Colonic mucosa (tissue), 4 donors: ENCODE measurements at regions not wholly inside any gene's neighbourhood (a gene's known extent, or its start where the extent isn't known, plus 50 kb on each side); places are given as distances from the start of the nearest gene placed in this dataset.
"Not testable (repeated sequence)": the region's sequence is repeated elsewhere in the genome, so short reads cannot be mapped to it uniquely, and the experiment has no call there.

Experiments used
- DNase-seq: peaks from one replicate; pipeline ENCODE4 v3.0.0-alpha.2; 2020
- H3K27ac ChIP-seq: fragments of 200-600 bp; one replicate; pipeline ENCODE4 v1.8.0; 2021
- H3K27me3 ChIP-seq: fragments of 200-600 bp; one replicate; pipeline ENCODE4 v1.8.0; 2021
- H3K36me3 ChIP-seq: fragments of 200-600 bp; one replicate; pipeline ENCODE4 v1.8.0; 2021
- H3K4me1 ChIP-seq: fragments of 200-600 bp; one replicate; pipeline ENCODE4 v1.8.0; 2021; ENCODE audit warnings: mild to moderate bottlenecking
- H3K4me3 ChIP-seq: fragments of 200-600 bp; one replicate; pipeline ENCODE4 v1.8.0; 2021
- H3K9ac ChIP-seq, 2 donors: one replicate each; pipeline ENCODE4 v1.7.0; 2013; ENCODE audit warnings: control low read depth in 2 of 2, low read depth in 2 of 2, low read length in 2 of 2
- H3K9me3 ChIP-seq: fragments of 200-600 bp; one replicate; pipeline ENCODE4 v1.8.0; 2021
- intact Hi-C: fragments of 100-400 bp; cut with DNase I; formaldehyde crosslinking; loops from one replicate; pipeline ENCODE4 v1.14.1; 2022
- TF ChIP-seq, protein P1 (sequence below): fragments of 200-600 bp; IDR thresholded peaks from one replicate; pipeline ENCODE4 v1.8.0; 2022; ENCODE audit warnings: antibody characterized with exemption, mild to moderate bottlenecking
- donor health status: healthy.
- donor health status: DM: no; HTN: no; CAD: no.
- donor health status: DM: no; HTN: no; CAD: no.

DNA sequence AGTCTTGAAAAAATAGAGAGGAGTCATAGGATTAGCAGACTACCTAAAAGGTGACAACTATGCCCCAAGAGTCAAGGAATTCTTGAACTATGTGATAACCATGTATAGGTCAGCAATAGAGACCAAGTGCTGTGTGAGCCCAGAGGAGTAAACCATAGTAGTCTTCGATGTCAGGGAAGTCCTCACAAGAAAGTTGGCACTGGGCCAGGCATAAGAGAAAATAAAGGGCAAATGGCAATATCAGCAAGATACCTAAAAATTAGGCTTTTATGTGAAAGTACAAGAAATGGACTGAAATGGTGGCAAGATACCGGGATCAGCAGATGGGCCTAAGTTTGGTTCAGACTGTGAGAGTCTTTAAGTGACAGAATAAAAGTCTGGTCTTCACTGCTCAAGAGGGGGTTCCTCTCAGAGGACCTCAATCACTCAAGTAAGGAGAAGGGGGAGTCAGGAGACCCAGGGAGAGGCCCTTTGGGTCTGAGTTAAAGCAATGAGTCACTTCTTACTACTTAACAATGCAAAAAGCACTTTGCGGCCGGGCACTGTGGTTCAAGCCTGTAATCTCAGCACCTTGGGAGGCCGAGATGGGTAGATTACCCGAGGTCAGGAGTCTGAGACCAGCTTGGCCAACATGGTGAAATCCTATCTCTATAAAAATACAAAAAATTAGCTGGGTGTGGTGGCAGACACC, 95.0 kb downstream of the TEX35 start:
- Histone ChIP-seq H3K36me3 (no peaks in the 10 kb centered on the region), H3K4me3 (no peak overlapping the region), H3K27me3 (no peaks in the 10 kb centered on the region), H3K4me1 (no peaks in the 10 kb centered on the region), H3K9ac (no peak overlapping the region), H3K27ac (peak overlapping the region; percentile 55), H3K9me3 (no peaks in the 10 kb centered on the region)
- intact Hi-C loops, result no loop called here
- DNase-seq, result no peak
- TF ChIP-seq, protein P1, sequence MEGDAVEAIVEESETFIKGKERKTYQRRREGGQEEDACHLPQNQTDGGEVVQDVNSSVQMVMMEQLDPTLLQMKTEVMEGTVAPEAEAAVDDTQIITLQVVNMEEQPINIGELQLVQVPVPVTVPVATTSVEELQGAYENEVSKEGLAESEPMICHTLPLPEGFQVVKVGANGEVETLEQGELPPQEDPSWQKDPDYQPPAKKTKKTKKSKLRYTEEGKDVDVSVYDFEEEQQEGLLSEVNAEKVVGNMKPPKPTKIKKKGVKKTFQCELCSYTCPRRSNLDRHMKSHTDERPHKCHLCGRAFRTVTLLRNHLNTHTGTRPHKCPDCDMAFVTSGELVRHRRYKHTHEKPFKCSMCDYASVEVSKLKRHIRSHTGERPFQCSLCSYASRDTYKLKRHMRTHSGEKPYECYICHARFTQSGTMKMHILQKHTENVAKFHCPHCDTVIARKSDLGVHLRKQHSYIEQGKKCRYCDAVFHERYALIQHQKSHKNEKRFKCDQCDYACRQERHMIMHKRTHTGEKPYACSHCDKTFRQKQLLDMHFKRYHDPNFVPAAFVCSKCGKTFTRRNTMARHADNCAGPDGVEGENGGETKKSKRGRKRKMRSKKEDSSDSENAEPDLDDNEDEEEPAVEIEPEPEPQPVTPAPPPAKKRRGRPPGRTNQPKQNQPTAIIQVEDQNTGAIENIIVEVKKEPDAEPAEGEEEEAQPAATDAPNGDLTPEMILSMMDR, result no peak

- H3K36me3 ChIP-seq, result no peaks in the 10 kb centered on the region
- TF ChIP-seq, protein P1, result no peak
- no peak overlapping the region for H3K9ac ChIP-seq
- no peaks in the 10 kb centered on the region for H3K9me3 ChIP-seq
- no peaks in the 10 kb centered on the region for H3K4me1 ChIP-seq
- no peak for DNase-seq
- intact Hi-C loops, result no loop called here
- no peaks in the 10 kb centered on the region for H3K27me3 ChIP-seq
- peak overlapping the region; percentile 55 for H3K27ac ChIP-seq
- no peak overlapping the region for H3K4me3 ChIP-seq
Measured at GRCh38 chr1:178609015-178609414, 96.1 kb downstream of the TEX35 start.

- H3K4me1 ChIP-seq, H3K27ac ChIP-seq, H3K9ac ChIP-seq, H3K4me3 ChIP-seq, H3K9me3 ChIP-seq, H3K36me3 ChIP-seq, intact Hi-C loops, H3K27me3 ChIP-seq, DNase-seq: not testable (repeated sequence)
Measured at GRCh38 chr1:178610690-178611410, 97.9 kb downstream of the TEX35 start.

- intact Hi-C loops, result no loop called here
- H3K27ac ChIP-seq, result no peak overlapping the region
- TF ChIP-seq, protein P1, result no peak
Measured at GRCh38 chr1:178612261-178612660, 99.4 kb downstream of the TEX35 start.

DNA sequence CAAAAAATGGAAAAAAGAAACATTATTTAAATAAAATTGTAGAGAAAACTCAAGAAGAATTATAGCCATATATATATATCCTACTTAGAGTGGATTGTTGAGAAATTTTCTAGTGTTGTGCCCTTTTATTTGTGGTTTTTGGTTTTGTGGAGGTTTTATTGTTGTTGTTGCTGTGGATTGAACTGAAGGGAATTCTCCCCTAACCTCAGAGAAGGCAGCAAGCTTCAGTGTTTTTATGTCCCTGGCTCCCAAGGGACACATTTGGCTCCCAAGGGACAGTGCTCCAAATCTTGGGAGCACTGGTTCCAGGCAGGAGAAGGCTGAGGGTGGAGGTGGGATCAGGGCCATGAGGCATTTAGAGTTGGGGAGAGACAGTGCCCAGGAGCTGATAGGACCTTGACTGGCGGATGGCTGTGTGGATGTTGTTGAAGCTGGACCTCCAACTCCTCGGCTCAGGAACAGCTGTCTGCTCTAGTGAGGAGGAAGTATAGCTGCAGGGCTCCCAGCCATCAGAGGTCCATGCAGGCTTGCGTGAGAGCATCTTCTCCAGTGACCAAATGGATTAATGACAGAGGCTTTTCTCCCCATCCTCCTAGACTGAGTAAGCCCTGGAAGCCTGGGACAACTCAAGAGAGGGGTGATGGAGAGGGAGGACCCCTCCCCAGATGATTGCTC, 100.5 kb downstream of the TEX35 start:
- no peaks in the 10 kb centered on the region for H3K27me3 ChIP-seq
- intact Hi-C loops, result no loop called here
- no peak overlapping the region for H3K9ac ChIP-seq
- no peaks in the 10 kb centered on the region for H3K36me3 ChIP-seq
- H3K27ac ChIP-seq, result peak overlapping the region; percentile 15
- H3K4me1 ChIP-seq, result no peaks in the 10 kb centered on the region
- no peak overlapping the region for H3K4me3 ChIP-seq
- H3K9me3 ChIP-seq, result no peaks in the 10 kb centered on the region
- TF ChIP-seq, protein P1, result no peak
- no peak for DNase-seq

More at GRCh38 chr1:178612261-178612660, 99.4 kb downstream of the TEX35 start:
- Histone ChIP-seq H3K27me3 (no peaks in the 10 kb centered on the region), H3K4me3 (no peak overlapping the region), H3K9me3 (no peaks in the 10 kb centered on the region), H3K9ac (no peak overlapping the region), H3K36me3 (no peaks in the 10 kb centered on the region), H3K4me1 (no peaks in the 10 kb centered on the region)
- DNase-seq, result no peak
